Tibial artery (tissue), 4 donors: ENCODE measurements at regions not wholly inside any gene's neighbourhood (a gene's known extent, or its start where the extent isn't known, plus 50 kb on each side); places are given as distances from the start of the nearest gene placed in this dataset.

Experiments
- DNase-seq, 2 donors: peaks; one replicate each; pipeline ENCODE4 v3.0.0-alpha.2; 2019
- H3K27ac ChIP-seq, 2 donors: fragments of 200-600 bp; sonication (generic) in 1 of 2; 1 replicate in 1 of 2; 2 replicates in 1 of 2; pipeline ENCODE4 v1.5.1; 2018 to 2019; ENCODE audit warnings: mild to moderate bottlenecking in 1 of 2
- H3K27me3 ChIP-seq, 2 donors: fragments of 200-600 bp; sonication (generic) in 1 of 2; one replicate each; pipeline versions ENCODE4 v1.5.1 to v1.6.0; 2016 to 2019
- H3K36me3 ChIP-seq, 3 donors: fragments of 200-600 bp; sonication (generic) in 2 of 3; one replicate each; pipeline ENCODE4 v1.5.1; 2016 to 2019; ENCODE audit warnings: mild to moderate bottlenecking in 2 of 3
- H3K4me1 ChIP-seq, 4 donors: fragments of 200-600 bp; sonication (generic) in 2 of 4; 1 replicate in 3 of 4; 2 replicates in 1 of 4; pipeline ENCODE4 v1.5.1; 2016 to 2019
- H3K4me3 ChIP-seq, 2 donors: fragments of 200-600 bp; sonication (generic) in 1 of 2; 1 replicate in 1 of 2; 2 replicates in 1 of 2; pipeline ENCODE4 v1.5.1; 2018 to 2019; ENCODE audit warnings: mild to moderate bottlenecking in 2 of 2
- H3K9me3 ChIP-seq, 3 donors: fragments of 200-600 bp; sonication (generic) in 1 of 3; one replicate each; pipeline ENCODE4 v1.5.1; 2016 to 2019
- intact Hi-C: fragments of 100-400 bp; cut with DNase I; formaldehyde crosslinking; loops from one replicate; pipeline ENCODE4 v1.15.0; 2023; ENCODE audit warnings: low total_unique reads
- TF ChIP-seq, protein P1 (sequence below), 2 experiments: fragments of 200-600 bp in 1 of 2; fragments of 450-650 bp in 1 of 2; IDR thresholded peaks; one replicate each; pipeline ENCODE4 v1.5.1; 2017 to 2019; ENCODE audit warnings: antibody characterized with exemption in 2 of 2, mild to moderate bottlenecking in 1 of 2, moderate library complexity in 1 of 2

DNA sequence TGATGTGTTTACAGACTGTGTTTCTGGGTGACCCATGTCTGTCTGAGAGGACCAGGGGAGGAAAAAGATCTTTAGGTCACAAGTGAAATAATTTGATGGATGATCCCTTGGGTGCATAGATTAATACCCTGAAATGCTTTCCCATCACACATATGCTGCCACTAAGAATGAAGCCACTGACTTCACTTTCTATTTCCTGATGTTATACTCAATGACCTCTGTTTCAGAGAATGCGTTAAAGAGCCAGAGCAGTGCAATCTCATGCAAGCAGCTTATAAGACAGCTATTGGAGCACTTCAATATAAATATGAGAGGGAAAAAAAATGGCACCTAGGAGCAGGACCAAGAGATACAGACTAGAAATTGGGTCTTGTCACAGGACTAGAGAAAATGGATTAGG is 133.7 kb downstream of the KLHL28 start:
- H3K27me3 ChIP-seq: no peaks in the 10 kb centered on the region
- no peaks in the 10 kb centered on the region for H3K36me3 ChIP-seq
- no peak overlapping the region for H3K27ac ChIP-seq
- no peak for DNase-seq
- no peak overlapping the region for H3K4me3 ChIP-seq
- intact Hi-C loops: no loop called here
- H3K9me3 ChIP-seq: no peaks in the 10 kb centered on the region
- TF ChIP-seq, protein P1, sequence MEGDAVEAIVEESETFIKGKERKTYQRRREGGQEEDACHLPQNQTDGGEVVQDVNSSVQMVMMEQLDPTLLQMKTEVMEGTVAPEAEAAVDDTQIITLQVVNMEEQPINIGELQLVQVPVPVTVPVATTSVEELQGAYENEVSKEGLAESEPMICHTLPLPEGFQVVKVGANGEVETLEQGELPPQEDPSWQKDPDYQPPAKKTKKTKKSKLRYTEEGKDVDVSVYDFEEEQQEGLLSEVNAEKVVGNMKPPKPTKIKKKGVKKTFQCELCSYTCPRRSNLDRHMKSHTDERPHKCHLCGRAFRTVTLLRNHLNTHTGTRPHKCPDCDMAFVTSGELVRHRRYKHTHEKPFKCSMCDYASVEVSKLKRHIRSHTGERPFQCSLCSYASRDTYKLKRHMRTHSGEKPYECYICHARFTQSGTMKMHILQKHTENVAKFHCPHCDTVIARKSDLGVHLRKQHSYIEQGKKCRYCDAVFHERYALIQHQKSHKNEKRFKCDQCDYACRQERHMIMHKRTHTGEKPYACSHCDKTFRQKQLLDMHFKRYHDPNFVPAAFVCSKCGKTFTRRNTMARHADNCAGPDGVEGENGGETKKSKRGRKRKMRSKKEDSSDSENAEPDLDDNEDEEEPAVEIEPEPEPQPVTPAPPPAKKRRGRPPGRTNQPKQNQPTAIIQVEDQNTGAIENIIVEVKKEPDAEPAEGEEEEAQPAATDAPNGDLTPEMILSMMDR (IDR thresholded peaks at IDR 0.05): no peak
- H3K4me1 ChIP-seq: no peaks in the 10 kb centered on the region

DNA sequence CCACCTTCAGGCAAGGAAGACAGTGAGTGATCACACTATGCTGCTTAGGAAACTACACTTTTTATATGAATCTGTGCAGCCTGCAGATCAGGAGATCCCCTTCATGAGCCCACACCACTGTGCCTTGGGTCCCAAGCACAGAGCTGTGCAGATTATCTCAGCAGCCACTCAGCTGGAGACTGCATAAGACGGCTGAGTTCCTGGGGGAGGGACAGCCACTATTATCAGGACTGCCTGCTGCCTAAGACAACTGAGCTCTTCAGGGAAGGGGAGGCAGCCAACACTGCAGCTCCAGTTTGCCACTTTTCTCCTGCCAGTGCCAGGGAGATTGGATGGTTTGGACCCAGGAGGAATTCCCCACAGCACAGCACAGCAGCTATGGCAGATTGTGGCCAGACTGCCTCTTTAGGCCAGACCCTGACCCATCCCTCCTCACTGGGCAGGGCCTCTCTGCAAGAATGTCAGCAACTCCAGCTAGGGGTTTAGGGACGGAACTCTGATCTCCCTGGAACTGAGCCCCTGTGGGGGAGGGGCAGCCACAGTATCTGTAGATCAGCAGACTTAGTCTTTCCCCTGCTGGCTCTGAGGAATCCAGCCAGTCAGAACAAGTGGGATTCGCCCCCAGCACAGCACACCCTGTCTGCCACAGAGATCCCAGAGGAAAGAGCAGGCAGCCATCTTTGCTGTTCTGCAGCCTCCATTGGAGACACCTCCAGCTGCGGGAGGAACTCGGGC is 141.3 kb downstream of the KLHL28 start:
- Histone ChIP-seq H3K27ac (no peak overlapping the region), H3K4me1 (no peaks in the 10 kb centered on the region), H3K36me3 (no peaks in the 10 kb centered on the region), H3K27me3 (no peaks in the 10 kb centered on the region), H3K4me3 (no peak overlapping the region), H3K9me3 (no peaks in the 10 kb centered on the region)
- TF ChIP-seq, protein P1 (IDR thresholded peaks at IDR 0.05): no peak
- intact Hi-C loops: no loop called here
- no peak for DNase-seq

DNA sequence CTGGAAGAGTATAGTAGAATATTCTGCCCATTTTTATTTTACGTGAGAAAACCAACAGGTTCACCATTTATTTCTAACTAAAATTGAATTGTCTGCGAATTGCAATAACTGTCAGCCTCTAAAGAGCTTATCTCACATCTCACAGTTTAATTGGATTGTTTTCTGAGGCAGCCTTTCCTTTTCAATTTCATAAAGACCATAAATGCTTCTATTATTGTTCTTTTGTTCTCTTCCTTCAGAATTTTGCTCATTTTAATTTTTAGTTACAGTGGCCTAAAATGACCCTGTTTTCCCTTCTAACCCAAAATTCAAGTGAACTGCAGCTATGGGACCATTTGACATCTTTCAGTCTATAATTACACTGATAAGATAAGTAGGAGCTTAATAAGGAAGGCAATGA is 147.6 kb downstream of the KLHL28 start:
- TF ChIP-seq, protein P1 (IDR thresholded peaks at IDR 0.05): no peak

DNA sequence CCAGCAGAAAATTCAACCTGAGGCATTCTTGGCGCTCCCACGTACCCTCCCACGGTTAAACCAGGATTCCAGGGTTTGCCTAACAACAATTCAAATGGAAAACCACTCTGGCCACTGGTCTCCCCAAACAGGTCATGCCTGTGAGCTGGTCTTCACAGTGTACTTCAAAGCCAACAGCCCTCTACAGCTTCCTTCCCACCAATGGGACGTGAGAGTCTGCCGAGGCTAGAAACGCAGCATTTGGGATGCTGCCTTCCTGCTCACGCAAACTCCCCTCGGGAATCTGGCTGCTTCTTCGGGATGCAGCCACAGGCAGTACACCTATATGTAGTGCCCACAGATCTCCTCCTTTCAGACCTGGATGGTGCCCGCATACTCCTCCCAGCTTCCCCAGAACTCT is 149.1 kb downstream of the KLHL28 start:
- Histone ChIP-seq H3K27me3 (no peaks in the 10 kb centered on the region), H3K36me3 (no peaks in the 10 kb centered on the region), H3K27ac (no peak overlapping the region), H3K4me1 (no peaks in the 10 kb centered on the region), H3K9me3 (no peaks in the 10 kb centered on the region), H3K4me3 (no peak overlapping the region)
- DNase-seq: no peak
- intact Hi-C loops: no loop called here
- TF ChIP-seq, protein P1 (IDR thresholded peaks at IDR 0.05): no peak

More for the DNA sequence above, 147.6 kb downstream of the KLHL28 start:
- no peaks in the 10 kb centered on the region for H3K9me3 ChIP-seq
- no peak for DNase-seq
- no peaks in the 10 kb centered on the region for H3K36me3 ChIP-seq
- H3K27ac ChIP-seq: no peak overlapping the region
- H3K4me1 ChIP-seq: no peaks in the 10 kb centered on the region
- intact Hi-C loops: no loop called here
- no peaks in the 10 kb centered on the region for H3K27me3 ChIP-seq
- no peak overlapping the region for H3K4me3 ChIP-seq

DNA sequence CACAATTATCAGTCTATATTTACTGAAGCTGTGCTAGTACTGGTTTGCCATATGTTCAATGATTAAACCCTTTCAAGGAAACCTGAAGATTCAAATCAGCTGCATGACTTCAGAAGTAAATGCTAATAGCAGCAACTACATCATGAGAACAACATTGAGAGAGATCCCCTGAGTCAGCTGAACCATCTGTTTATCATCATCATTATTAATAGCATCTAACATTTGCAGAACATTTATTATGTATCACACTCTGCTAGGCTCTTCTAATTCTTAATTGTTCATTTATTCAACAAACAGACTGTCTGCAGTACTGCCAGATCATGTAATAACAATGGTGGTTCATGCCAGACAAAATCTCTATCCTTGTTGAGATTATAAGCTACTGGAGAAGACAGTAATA is 157.4 kb downstream of the KLHL28 start:
- Histone ChIP-seq H3K27me3 (no peaks in the 10 kb centered on the region), H3K9me3 (no peaks in the 10 kb centered on the region), H3K4me1 (no peaks in the 10 kb centered on the region), H3K4me3 (no peak overlapping the region), H3K27ac (no peak overlapping the region), H3K36me3 (no peaks in the 10 kb centered on the region)
- DNase-seq: no peak
- intact Hi-C loops: no loop called here
- TF ChIP-seq, protein P1 (IDR thresholded peaks at IDR 0.05): no peak
